K562 (cell line): ENCODE measurements at regions not wholly inside any gene's neighbourhood (a gene's known extent, or its start where the extent isn't known, plus 50 kb on each side); places are given as distances from the start of the nearest gene placed in this dataset.

ENCODE experiments used
- ATAC-seq: fragments of 200-7000 bp; cut with Tn5 transposase; 3 replicates; pipeline ENCODE4 v1.9.1; 2020; ENCODE audit warnings: moderate library complexity
- BruUV-seq: library from RNA; stranded (reverse); fragments of 400-500 nt; replicated peaks from 2 replicates; lab custom pipeline; 2021; lab: Mats Ljungman, UMichigan
- CTCF ChIA-PET: fragments of 300-600 bp; formaldehyde crosslinking; extraction: SDS; loops from one replicate; lab custom pipeline; 2021; ENCODE audit warnings: low intra/inter-chr PET ratio; lab: Yijun Ruan, JAX
- POLR2A ChIA-PET: fragments of 300-600, 350-650 bp; sonication (Branson Sonifier 250); formaldehyde crosslinking; extraction: SDS; loops from one replicate; lab custom pipeline; 2021; ENCODE audit warnings: antibody characterized with exemption, inconsistent platforms; lab: Yijun Ruan, JAX
- DNase-seq, 4 experiments: peaks; one replicate each; pipeline versions ENCODE4 v3.0.0 to v3.0.0-alpha.2; 2011 to 2018; ENCODE audit warnings: low spot score in 3 of 4, mixed read lengths in 3 of 4; ENCODE audit errors: extremely low read depth in 1 of 4
- FAIRE-seq: peaks from 2 replicates; lab custom pipeline; 2011; peaks lifted over from hg19 to GRCh38; lab: Jason Lieb, UNC
- H2AFZ ChIP-seq: 2 replicates; pipeline ENCODE4 v1.6.0; 2011; ENCODE audit warnings: low read depth, low read length, control low read depth, inconsistent platforms
- H3K27ac ChIP-seq: fragments of 200-600 bp; 3 replicates; pipeline ENCODE4 v1.8.0; 2011; ENCODE audit warnings: low read depth, mild to moderate bottlenecking, control low read depth, inconsistent platforms, low read length, moderate library complexity, mixed read lengths; ENCODE audit errors: extremely low read depth
- H3K27me3 ChIP-seq, 2 experiments: fragments of 300-600 bp in 1 of 2; 2 replicates in 1 of 2; 3 replicates in 1 of 2; pipeline versions ENCODE4 v1.6.0 to v1.8.0; 2011; ENCODE audit warnings: inconsistent platforms in 2 of 2, low read length in 2 of 2, mild to moderate bottlenecking in 1 of 2, mixed read lengths in 1 of 2, moderate library complexity in 1 of 2; ENCODE audit not compliant: control insufficient read depth in 2 of 2, insufficient read depth in 2 of 2
- H3K36me3 ChIP-seq: fragments of 300-600 bp; 3 replicates; pipeline ENCODE4 v1.8.0; 2011; ENCODE audit warnings: mild to moderate bottlenecking, low read length, inconsistent platforms; ENCODE audit not compliant: control insufficient read depth, insufficient read depth
- H3K4me1 ChIP-seq, 2 experiments: fragments of 200-600 bp in 1 of 2; replicated peaks in 1 of 2; 2 replicates in 1 of 2; 3 replicates in 1 of 2; pipeline versions ENCODE4 v1.5.1 to v1.8.0; 2011; ENCODE audit warnings: inconsistent platforms in 2 of 2, low read length in 2 of 2, mild to moderate bottlenecking in 1 of 2, mixed read lengths in 1 of 2, moderate library complexity in 1 of 2; ENCODE audit not compliant: control insufficient read depth in 2 of 2, insufficient read depth in 2 of 2
- H3K4me2 ChIP-seq: 2 replicates; pipeline ENCODE4 v1.6.1; 2011; ENCODE audit warnings: low read length, control low read depth, inconsistent platforms, mixed read lengths; ENCODE audit not compliant: insufficient read depth
- H3K4me3 ChIP-seq: fragments of 200-600 bp; sonication (generic), shearing (Covaris generic); 2 replicates; pipeline ENCODE4 v1.5.1; 2016; ENCODE audit warnings: control low read depth, inconsistent platforms
- H3K79me2 ChIP-seq: fragments of 200-600 bp; 3 replicates; pipeline ENCODE4 v1.8.0; 2011; ENCODE audit warnings: low read length, inconsistent platforms; ENCODE audit not compliant: control insufficient read depth, insufficient read depth
- H3K9ac ChIP-seq, 2 experiments: 2 replicates each; pipeline versions ENCODE4 v1.6.0 to v1.6.1; 2011; ENCODE audit warnings: low read depth in 2 of 2, low read length in 2 of 2, control low read depth in 1 of 2, inconsistent platforms in 1 of 2, mild to moderate bottlenecking in 1 of 2, mixed read lengths in 1 of 2; ENCODE audit not compliant: insufficient read depth in 1 of 2
- H3K9me1 ChIP-seq: one replicate; pipeline ENCODE4 v1.6.0; 2011; ENCODE audit warnings: inconsistent platforms, mild to moderate bottlenecking, low read length, moderate library complexity; ENCODE audit not compliant: control insufficient read depth, insufficient read depth
- H3K9me3 ChIP-seq: replicated peaks from 2 replicates; pipeline ENCODE4 v1.5.1; 2011; ENCODE audit warnings: low read depth, low read length, inconsistent platforms; ENCODE audit not compliant: control insufficient read depth, insufficient read depth
- H4K20me1 ChIP-seq: replicated peaks from 2 replicates; pipeline ENCODE4 v1.6.1; 2011; ENCODE audit warnings: low read length, inconsistent platforms, mixed read lengths; ENCODE audit not compliant: control insufficient read depth, insufficient read depth
- EWSR1 ChIP-seq: fragments of 450-650 bp; IDR thresholded peaks from 2 replicates; pipeline ENCODE4 v1.6.1; 2018; ENCODE audit warnings: borderline replicate concordance, mild to moderate bottlenecking, low read depth, moderate library complexity; ENCODE audit not compliant: partially characterized antibody
- FOS ChIP-seq: IDR thresholded peaks from 3 replicates; pipeline ENCODE4 v1.6.1; 2011; ENCODE audit not compliant: insufficient read length; ENCODE audit errors: extremely low read depth
- FOXK1 ChIP-seq: sonication (generic); formaldehyde crosslinking; IDR thresholded peaks from 2 replicates; pipeline ENCODE4 v1.8.0; 2022; ENCODE audit warnings: missing genetic modification reagents, mild to moderate bottlenecking, borderline replicate concordance
- MIER1 ChIP-seq: fragments of 450-650 bp; IDR thresholded peaks from 2 replicates; pipeline ENCODE4 v1.6.1; 2016; ENCODE audit warnings: antibody characterized with exemption, mild to moderate bottlenecking, low read depth
- SAFB ChIP-seq: fragments of 200-400 bp; formaldehyde crosslinking; IDR thresholded peaks from 2 replicates; pipeline ENCODE4 v1.6.1; 2017; ENCODE audit warnings: low read depth, low read length, borderline replicate concordance
- STAT5B ChIP-seq: fragments of 250-450 bp; sonication (Bioruptor Pico); IDR thresholded peaks from 2 replicates; pipeline ENCODE4 v1.8.0; 2021; ENCODE audit warnings: mild to moderate bottlenecking, inconsistent platforms
- TAL1 ChIP-seq: fragments of 450-650 bp; IDR thresholded peaks from 2 replicates; pipeline ENCODE4 v1.6.1; 2016; ENCODE audit warnings: mild to moderate bottlenecking
- ZBTB34 ChIP-seq: fragments of 250-450 bp; sonication (Bioruptor Pico); IDR thresholded peaks from 2 replicates; pipeline ENCODE4 v1.8.0; 2021; ENCODE audit warnings: mild to moderate bottlenecking, moderate library complexity
- ZSCAN32 ChIP-seq: fragments of 450-650 bp; formaldehyde crosslinking; IDR thresholded peaks from 2 replicates; pipeline ENCODE4 v1.4.0; 2020; ENCODE audit warnings: mild to moderate bottlenecking, moderate library complexity
- WGBS: fragments of 100-300 bp; shearing (Covaris generic); methylation state at CpG from one replicate; pipeline ENCODE4 v1.1.6; 2016; ENCODE audit warnings: low coverage, mixed read lengths; ENCODE audit not compliant: insufficient coverage; ENCODE audit errors: missing lambda C conversion rate; 5-methylcytosine and 5-hydroxymethylcytosine counted together
- in situ Hi-C: fragments of 300-500 bp; cut with MboI; formaldehyde crosslinking; loops from 4 replicates; pipeline ENCODE4 v1.15.0; 2018; ENCODE audit warnings: inconsistent platforms, mixed read lengths
- intact Hi-C: fragments of 100-400 bp; cut with micrococcal nuclease; formaldehyde crosslinking; loops from 2 replicates; pipeline ENCODE4 v1.14.2; 2022
- TF ChIP-seq, protein P1 (sequence below): fragments of 450-650 bp; IDR thresholded peaks from one replicate; pipeline ENCODE4 v1.6.1; 2018; ENCODE audit warnings: mild to moderate bottlenecking, moderate library complexity; ENCODE audit not compliant: partially characterized antibody
- TF ChIP-seq, protein P2 (sequence below): fragments of 450-650 bp; IDR thresholded peaks from 2 replicates; pipeline ENCODE4 v1.7.1; 2018; ENCODE audit warnings: mild to moderate bottlenecking, low read depth; ENCODE audit not compliant: partially characterized antibody
- TF ChIP-seq, protein P3 (sequence below): fragments of 150-350 bp; IDR thresholded peaks from 2 replicates; pipeline ENCODE4 v1.6.1; 2014; ENCODE audit warnings: low read depth, mild to moderate bottlenecking, low read length, borderline replicate concordance
- TF ChIP-seq, protein P4 (sequence below): IDR thresholded peaks from 3 replicates; pipeline ENCODE4 v1.6.1; 2011; ENCODE audit warnings: borderline replicate concordance, mild to moderate bottlenecking; ENCODE audit not compliant: insufficient read length, insufficient read depth

DNA sequence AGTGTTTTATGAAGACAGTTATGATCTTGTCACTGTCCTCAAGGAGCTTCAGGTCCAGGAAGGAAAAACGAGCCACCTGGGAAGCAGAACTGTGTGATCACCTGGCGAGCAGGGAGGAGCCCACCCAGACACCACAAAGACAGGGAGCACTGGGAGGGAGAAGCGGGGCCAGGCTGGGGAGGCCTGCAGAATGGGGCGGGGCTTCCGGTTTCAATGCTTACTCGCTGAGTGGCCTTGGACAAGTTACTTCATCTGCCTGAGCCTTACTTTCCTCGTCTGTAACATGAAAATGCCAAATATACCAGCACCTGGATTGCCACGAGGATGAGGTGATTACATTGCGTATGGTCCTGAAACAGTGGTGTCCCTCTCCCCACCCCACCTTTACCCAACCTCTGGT lies 227.5 kb downstream of the ANKRD30B start:
- no peak overlapping the region for H3K4me3 ChIP-seq
- H3K4me1 ChIP-seq: no peaks in the 10 kb centered on the region
- no peak overlapping the region for H3K4me2 ChIP-seq
- no peak for ATAC-seq
- in situ Hi-C loops: no loop called here
- H3K27me3 ChIP-seq: no peaks in the 10 kb centered on the region
- no peaks in the 10 kb centered on the region for H3K36me3 ChIP-seq
- WGBS: 1% methylated on average over 9 of the region's 9 CpGs
- no peak overlapping the region for H3K9ac ChIP-seq
- H3K27ac ChIP-seq: no peak overlapping the region
- no peaks in the 10 kb centered on the region for H3K79me2 ChIP-seq
- CTCF ChIA-PET: no interaction called here
- no peak overlapping the region for H2AFZ ChIP-seq
- POLR2A ChIA-PET: no interaction called here
- intact Hi-C loops: no loop called here
- no peaks in the 10 kb centered on the region for H3K9me1 ChIP-seq
- FAIRE-seq: no peak
- BruUV-seq: no TSS peak
- DNase-seq: no peak
- H3K9me3 ChIP-seq: no peaks in the 10 kb centered on the region
- H4K20me1 ChIP-seq: no peaks in the 10 kb centered on the region
- TF ChIP-seq FOS (no peak), TAL1 (no peak), FOXK1 (no peak), MIER1 (no peak), ZSCAN32 (CRISPR knock-in tag) (no peak), SAFB (no peak), STAT5B (CRISPR knock-in tag) (no peak), EWSR1 (no peak), ZBTB34 (CRISPR knock-in tag) (no peak)
- TF ChIP-seq, protein P1, sequence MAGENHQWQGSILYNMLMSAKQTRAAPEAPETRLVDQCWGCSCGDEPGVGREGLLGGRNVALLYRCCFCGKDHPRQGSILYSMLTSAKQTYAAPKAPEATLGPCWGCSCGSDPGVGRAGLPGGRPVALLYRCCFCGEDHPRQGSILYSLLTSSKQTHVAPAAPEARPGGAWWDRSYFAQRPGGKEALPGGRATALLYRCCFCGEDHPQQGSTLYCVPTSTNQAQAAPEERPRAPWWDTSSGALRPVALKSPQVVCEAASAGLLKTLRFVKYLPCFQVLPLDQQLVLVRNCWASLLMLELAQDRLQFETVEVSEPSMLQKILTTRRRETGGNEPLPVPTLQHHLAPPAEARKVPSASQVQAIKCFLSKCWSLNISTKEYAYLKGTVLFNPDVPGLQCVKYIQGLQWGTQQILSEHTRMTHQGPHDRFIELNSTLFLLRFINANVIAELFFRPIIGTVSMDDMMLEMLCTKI: no peak
- TF ChIP-seq, protein P2, sequence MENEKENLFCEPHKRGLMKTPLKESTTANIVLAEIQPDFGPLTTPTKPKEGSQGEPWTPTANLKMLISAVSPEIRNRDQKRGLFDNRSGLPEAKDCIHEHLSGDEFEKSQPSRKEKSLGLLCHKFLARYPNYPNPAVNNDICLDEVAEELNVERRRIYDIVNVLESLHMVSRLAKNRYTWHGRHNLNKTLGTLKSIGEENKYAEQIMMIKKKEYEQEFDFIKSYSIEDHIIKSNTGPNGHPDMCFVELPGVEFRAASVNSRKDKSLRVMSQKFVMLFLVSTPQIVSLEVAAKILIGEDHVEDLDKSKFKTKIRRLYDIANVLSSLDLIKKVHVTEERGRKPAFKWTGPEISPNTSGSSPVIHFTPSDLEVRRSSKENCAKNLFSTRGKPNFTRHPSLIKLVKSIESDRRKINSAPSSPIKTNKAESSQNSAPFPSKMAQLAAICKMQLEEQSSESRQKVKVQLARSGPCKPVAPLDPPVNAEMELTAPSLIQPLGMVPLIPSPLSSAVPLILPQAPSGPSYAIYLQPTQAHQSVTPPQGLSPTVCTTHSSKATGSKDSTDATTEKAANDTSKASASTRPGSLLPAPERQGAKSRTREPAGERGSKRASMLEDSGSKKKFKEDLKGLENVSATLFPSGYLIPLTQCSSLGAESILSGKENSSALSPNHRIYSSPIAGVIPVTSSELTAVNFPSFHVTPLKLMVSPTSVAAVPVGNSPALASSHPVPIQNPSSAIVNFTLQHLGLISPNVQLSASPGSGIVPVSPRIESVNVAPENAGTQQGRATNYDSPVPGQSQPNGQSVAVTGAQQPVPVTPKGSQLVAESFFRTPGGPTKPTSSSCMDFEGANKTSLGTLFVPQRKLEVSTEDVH: no peak
- TF ChIP-seq, protein P3, sequence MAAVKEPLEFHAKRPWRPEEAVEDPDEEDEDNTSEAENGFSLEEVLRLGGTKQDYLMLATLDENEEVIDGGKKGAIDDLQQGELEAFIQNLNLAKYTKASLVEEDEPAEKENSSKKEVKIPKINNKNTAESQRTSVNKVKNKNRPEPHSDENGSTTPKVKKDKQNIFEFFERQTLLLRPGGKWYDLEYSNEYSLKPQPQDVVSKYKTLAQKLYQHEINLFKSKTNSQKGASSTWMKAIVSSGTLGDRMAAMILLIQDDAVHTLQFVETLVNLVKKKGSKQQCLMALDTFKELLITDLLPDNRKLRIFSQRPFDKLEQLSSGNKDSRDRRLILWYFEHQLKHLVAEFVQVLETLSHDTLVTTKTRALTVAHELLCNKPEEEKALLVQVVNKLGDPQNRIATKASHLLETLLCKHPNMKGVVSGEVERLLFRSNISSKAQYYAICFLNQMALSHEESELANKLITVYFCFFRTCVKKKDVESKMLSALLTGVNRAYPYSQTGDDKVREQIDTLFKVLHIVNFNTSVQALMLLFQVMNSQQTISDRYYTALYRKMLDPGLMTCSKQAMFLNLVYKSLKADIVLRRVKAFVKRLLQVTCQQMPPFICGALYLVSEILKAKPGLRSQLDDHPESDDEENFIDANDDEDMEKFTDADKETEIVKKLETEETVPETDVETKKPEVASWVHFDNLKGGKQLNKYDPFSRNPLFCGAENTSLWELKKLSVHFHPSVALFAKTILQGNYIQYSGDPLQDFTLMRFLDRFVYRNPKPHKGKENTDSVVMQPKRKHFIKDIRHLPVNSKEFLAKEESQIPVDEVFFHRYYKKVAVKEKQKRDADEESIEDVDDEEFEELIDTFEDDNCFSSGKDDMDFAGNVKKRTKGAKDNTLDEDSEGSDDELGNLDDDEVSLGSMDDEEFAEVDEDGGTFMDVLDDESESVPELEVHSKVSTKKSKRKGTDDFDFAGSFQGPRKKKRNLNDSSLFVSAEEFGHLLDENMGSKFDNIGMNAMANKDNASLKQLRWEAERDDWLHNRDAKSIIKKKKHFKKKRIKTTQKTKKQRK: no peak
- TF ChIP-seq, protein P4, sequence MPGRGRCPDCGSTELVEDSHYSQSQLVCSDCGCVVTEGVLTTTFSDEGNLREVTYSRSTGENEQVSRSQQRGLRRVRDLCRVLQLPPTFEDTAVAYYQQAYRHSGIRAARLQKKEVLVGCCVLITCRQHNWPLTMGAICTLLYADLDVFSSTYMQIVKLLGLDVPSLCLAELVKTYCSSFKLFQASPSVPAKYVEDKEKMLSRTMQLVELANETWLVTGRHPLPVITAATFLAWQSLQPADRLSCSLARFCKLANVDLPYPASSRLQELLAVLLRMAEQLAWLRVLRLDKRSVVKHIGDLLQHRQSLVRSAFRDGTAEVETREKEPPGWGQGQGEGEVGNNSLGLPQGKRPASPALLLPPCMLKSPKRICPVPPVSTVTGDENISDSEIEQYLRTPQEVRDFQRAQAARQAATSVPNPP: no peak
